Liver (tissue), 8 donors: ENCODE measurements at regions not wholly inside any gene's neighbourhood (a gene's known extent, or its start where the extent isn't known, plus 50 kb on each side); places are given as distances from the start of the nearest gene placed in this dataset.

ENCODE experiments used
- DNase-seq: peaks from one replicate; pipeline ENCODE4 v3.0.0-alpha.2; 2017; ENCODE audit warnings: low spot score
- H3K27ac ChIP-seq, 2 donors: one replicate each; pipeline ENCODE4 v1.7.0; 2013; ENCODE audit warnings: inconsistent platforms in 2 of 2, low read length in 2 of 2, control low read depth in 1 of 2, low read depth in 1 of 2, mild to moderate bottlenecking in 1 of 2
- H3K27me3 ChIP-seq, 4 donors: one replicate each; pipeline versions ENCODE4 v1.6.1 to v1.7.0; 2013; ENCODE audit warnings: low read length in 3 of 4, inconsistent platforms in 1 of 4, mild to moderate bottlenecking in 1 of 4, moderate library complexity in 1 of 4; ENCODE audit not compliant: control insufficient read depth in 4 of 4, insufficient read depth in 4 of 4
- H3K36me3 ChIP-seq, 4 donors: one replicate each; pipeline versions ENCODE4 v1.6.1 to v1.7.0; 2013; ENCODE audit warnings: low read length in 3 of 4, mild to moderate bottlenecking in 3 of 4, low read depth in 1 of 4, moderate library complexity in 1 of 4; ENCODE audit not compliant: control insufficient read depth in 4 of 4, insufficient read depth in 3 of 4
- H3K4me1 ChIP-seq, 4 donors: one replicate each; pipeline versions ENCODE4 v1.6.1 to v1.7.0; 2013; ENCODE audit warnings: low read length in 3 of 4, mild to moderate bottlenecking in 3 of 4, moderate library complexity in 1 of 4; ENCODE audit not compliant: control insufficient read depth in 4 of 4, insufficient read depth in 4 of 4
- H3K4me3 ChIP-seq, 3 donors: one replicate each; pipeline versions ENCODE4 v1.6.1 to v1.7.0; 2013; ENCODE audit warnings: low read length in 3 of 3, control low read depth in 1 of 3, low read depth in 1 of 3, mild to moderate bottlenecking in 1 of 3
- H3K9ac ChIP-seq, 2 donors: one replicate each; pipeline ENCODE4 v1.7.0; 2013; ENCODE audit warnings: low read length in 2 of 2, mild to moderate bottlenecking in 2 of 2, moderate library complexity in 2 of 2, control low read depth in 1 of 2, low read depth in 1 of 2
- H3K9me3 ChIP-seq, 4 donors: one replicate each; pipeline versions ENCODE4 v1.6.1 to v1.7.0; 2013; ENCODE audit warnings: low read length in 3 of 4; ENCODE audit not compliant: control insufficient read depth in 4 of 4
- EGR1 ChIP-seq, 2 donors: IDR thresholded peaks; 2 replicates each; pipeline ENCODE4 v1.6.1; 2016 to 2018; ENCODE audit warnings: antibody characterized with exemption in 2 of 2, low read depth in 2 of 2
- FOXA1 ChIP-seq: IDR thresholded peaks from 2 replicates; pipeline ENCODE4 v1.6.1; 2016; ENCODE audit warnings: antibody characterized with exemption
- FOXA2 ChIP-seq: IDR thresholded peaks from 2 replicates; pipeline ENCODE4 v1.6.1; 2016; ENCODE audit warnings: antibody characterized with exemption
- GABPA ChIP-seq, 2 donors: IDR thresholded peaks in 1 of 2; conservative IDR thresholded peaks in 1 of 2; 2 replicates each; pipeline ENCODE4 v1.6.1; 2016; ENCODE audit warnings: antibody characterized with exemption in 2 of 2, mild to moderate bottlenecking in 1 of 2, moderate library complexity in 1 of 2
- HNF4A ChIP-seq, 2 donors: conservative IDR thresholded peaks; 2 replicates each; pipeline ENCODE4 v1.6.1; 2016; ENCODE audit warnings: antibody characterized with exemption in 2 of 2, mild to moderate bottlenecking in 2 of 2
- HNF4G ChIP-seq: IDR thresholded peaks from 2 replicates; pipeline ENCODE4 v1.6.1; 2016; ENCODE audit warnings: antibody characterized with exemption
- JUND ChIP-seq, 2 donors: IDR thresholded peaks; 2 replicates each; pipeline ENCODE4 v1.6.1; 2016; ENCODE audit warnings: antibody characterized with exemption in 2 of 2
- NR2F2 ChIP-seq: IDR thresholded peaks from 2 replicates; pipeline ENCODE4 v1.6.1; 2016; ENCODE audit warnings: antibody characterized with exemption
- RAD21 ChIP-seq, 2 donors: IDR thresholded peaks; 2 replicates each; pipeline ENCODE4 v1.6.1; 2016; ENCODE audit warnings: antibody characterized with exemption in 2 of 2, mild to moderate bottlenecking in 2 of 2
- RXRA ChIP-seq, 2 donors: IDR thresholded peaks; 2 replicates each; pipeline ENCODE4 v1.6.1; 2017 to 2018; ENCODE audit warnings: antibody characterized with exemption in 2 of 2, mild to moderate bottlenecking in 1 of 2
- SP1 ChIP-seq: IDR thresholded peaks from 2 replicates; pipeline ENCODE4 v1.6.1; 2018; ENCODE audit warnings: antibody characterized with exemption, mild to moderate bottlenecking
- TAF1 ChIP-seq: conservative IDR thresholded peaks from 2 replicates; pipeline ENCODE4 v1.6.1; 2016; ENCODE audit warnings: antibody characterized with exemption, mild to moderate bottlenecking
- YY1 ChIP-seq: IDR thresholded peaks from 2 replicates; pipeline ENCODE4 v1.6.1; 2016; ENCODE audit warnings: antibody characterized with exemption, mild to moderate bottlenecking
- WGBS: extraction: QIAGEN DNeasy Blood & Tissue Kit; methylation state at CpG from one replicate; pipeline ENCODE4 v1.1.7; 2013; 5-methylcytosine and 5-hydroxymethylcytosine counted together
- TF ChIP-seq, protein P1 (sequence below): IDR thresholded peaks from 2 replicates; pipeline ENCODE4 v1.6.1; 2016; ENCODE audit warnings: antibody characterized with exemption
- TF ChIP-seq, protein P2 (sequence below): IDR thresholded peaks from 2 replicates; pipeline ENCODE4 v1.6.1; 2016; ENCODE audit warnings: antibody characterized with exemption
- TF ChIP-seq, protein P3 (sequence below): IDR thresholded peaks from 2 replicates; pipeline ENCODE4 v1.6.1; 2016; ENCODE audit warnings: antibody characterized with exemption, mild to moderate bottlenecking
- TF ChIP-seq, protein P4 (sequence below): fragments of 150-350 bp; IDR thresholded peaks from 2 replicates; pipeline ENCODE4 v1.5.1; 2017; ENCODE audit warnings: improper control_type of control experiment, low read depth, low read length; ENCODE audit not compliant: missing input control
- TF ChIP-seq, protein P5 (sequence below): IDR thresholded peaks from 2 replicates; pipeline ENCODE4 v1.6.1; 2016; ENCODE audit warnings: antibody characterized with exemption
- donor health status: healthy.
- donor health status: healthy.
- donor health status: healthy.
- donor health status: healthy.
- donor health status: healthy.

DNA sequence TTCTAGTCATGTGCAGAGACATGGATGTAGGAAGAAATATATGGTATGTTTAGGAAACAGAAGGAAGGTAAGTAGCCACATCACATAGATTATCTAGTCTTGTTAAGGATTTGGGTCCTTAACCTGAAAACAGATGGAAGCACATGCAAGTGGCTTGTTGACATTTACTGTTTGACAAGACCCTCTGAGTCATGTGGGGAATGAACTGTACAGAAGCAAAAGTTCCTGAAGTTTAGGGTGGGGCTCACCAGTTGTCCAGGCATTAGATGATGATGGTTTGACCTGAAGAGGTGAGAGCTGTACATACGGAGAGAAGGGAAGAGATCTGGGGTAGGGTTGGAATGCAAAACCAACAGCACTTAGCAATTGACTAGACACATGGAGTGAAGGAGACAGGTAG is 281.1 kb upstream of the GRIP1 start:
- Histone ChIP-seq H3K36me3 (no peaks in the 10 kb centered on the region), H3K27ac (no peak overlapping the region), H3K4me1 (no peaks in the 10 kb centered on the region), H3K27me3 (no peaks in the 10 kb centered on the region), H3K4me3 (no peak overlapping the region), H3K9me3 (no peaks in the 10 kb centered on the region), H3K9ac (no peak overlapping the region)
- 67% methylated on average over 1 of the region's 1 CpG for WGBS
- TF ChIP-seq FOXA1 (no peak), GABPA (IDR thresholded peaks at IDR 0.05 in 1 of 2, conservative IDR thresholded peaks at IDR 0.05 in 1 of 2) (no peak), FOXA2 (no peak), TAF1 (no peak), HNF4A (conservative IDR thresholded peaks at IDR 0.05) (no peak), YY1 (no peak), RAD21 (IDR thresholded peaks at IDR 0.05) (no peak), SP1 (no peak), JUND (IDR thresholded peaks at IDR 0.05) (no peak), EGR1 (IDR thresholded peaks at IDR 0.05; ENCODE audit: low read depth in 2 of 2) (no peak), NR2F2 (no peak), HNF4G (no peak), RXRA (IDR thresholded peaks at IDR 0.05) (no peak)
- TF ChIP-seq, protein P1, sequence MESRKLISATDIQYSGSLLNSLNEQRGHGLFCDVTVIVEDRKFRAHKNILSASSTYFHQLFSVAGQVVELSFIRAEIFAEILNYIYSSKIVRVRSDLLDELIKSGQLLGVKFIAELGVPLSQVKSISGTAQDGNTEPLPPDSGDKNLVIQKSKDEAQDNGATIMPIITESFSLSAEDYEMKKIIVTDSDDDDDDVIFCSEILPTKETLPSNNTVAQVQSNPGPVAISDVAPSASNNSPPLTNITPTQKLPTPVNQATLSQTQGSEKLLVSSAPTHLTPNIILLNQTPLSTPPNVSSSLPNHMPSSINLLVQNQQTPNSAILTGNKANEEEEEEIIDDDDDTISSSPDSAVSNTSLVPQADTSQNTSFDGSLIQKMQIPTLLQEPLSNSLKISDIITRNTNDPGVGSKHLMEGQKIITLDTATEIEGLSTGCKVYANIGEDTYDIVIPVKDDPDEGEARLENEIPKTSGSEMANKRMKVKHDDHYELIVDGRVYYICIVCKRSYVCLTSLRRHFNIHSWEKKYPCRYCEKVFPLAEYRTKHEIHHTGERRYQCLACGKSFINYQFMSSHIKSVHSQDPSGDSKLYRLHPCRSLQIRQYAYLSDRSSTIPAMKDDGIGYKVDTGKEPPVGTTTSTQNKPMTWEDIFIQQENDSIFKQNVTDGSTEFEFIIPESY, result no peak
- TF ChIP-seq, protein P2, sequence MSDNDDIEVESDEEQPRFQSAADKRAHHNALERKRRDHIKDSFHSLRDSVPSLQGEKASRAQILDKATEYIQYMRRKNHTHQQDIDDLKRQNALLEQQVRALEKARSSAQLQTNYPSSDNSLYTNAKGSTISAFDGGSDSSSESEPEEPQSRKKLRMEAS, result no peak
- TF ChIP-seq, protein P3, sequence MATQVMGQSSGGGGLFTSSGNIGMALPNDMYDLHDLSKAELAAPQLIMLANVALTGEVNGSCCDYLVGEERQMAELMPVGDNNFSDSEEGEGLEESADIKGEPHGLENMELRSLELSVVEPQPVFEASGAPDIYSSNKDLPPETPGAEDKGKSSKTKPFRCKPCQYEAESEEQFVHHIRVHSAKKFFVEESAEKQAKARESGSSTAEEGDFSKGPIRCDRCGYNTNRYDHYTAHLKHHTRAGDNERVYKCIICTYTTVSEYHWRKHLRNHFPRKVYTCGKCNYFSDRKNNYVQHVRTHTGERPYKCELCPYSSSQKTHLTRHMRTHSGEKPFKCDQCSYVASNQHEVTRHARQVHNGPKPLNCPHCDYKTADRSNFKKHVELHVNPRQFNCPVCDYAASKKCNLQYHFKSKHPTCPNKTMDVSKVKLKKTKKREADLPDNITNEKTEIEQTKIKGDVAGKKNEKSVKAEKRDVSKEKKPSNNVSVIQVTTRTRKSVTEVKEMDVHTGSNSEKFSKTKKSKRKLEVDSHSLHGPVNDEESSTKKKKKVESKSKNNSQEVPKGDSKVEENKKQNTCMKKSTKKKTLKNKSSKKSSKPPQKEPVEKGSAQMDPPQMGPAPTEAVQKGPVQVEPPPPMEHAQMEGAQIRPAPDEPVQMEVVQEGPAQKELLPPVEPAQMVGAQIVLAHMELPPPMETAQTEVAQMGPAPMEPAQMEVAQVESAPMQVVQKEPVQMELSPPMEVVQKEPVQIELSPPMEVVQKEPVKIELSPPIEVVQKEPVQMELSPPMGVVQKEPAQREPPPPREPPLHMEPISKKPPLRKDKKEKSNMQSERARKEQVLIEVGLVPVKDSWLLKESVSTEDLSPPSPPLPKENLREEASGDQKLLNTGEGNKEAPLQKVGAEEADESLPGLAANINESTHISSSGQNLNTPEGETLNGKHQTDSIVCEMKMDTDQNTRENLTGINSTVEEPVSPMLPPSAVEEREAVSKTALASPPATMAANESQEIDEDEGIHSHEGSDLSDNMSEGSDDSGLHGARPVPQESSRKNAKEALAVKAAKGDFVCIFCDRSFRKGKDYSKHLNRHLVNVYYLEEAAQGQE, result no peak
- TF ChIP-seq, protein P4, sequence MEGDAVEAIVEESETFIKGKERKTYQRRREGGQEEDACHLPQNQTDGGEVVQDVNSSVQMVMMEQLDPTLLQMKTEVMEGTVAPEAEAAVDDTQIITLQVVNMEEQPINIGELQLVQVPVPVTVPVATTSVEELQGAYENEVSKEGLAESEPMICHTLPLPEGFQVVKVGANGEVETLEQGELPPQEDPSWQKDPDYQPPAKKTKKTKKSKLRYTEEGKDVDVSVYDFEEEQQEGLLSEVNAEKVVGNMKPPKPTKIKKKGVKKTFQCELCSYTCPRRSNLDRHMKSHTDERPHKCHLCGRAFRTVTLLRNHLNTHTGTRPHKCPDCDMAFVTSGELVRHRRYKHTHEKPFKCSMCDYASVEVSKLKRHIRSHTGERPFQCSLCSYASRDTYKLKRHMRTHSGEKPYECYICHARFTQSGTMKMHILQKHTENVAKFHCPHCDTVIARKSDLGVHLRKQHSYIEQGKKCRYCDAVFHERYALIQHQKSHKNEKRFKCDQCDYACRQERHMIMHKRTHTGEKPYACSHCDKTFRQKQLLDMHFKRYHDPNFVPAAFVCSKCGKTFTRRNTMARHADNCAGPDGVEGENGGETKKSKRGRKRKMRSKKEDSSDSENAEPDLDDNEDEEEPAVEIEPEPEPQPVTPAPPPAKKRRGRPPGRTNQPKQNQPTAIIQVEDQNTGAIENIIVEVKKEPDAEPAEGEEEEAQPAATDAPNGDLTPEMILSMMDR, result no peak
- TF ChIP-seq, protein P5, sequence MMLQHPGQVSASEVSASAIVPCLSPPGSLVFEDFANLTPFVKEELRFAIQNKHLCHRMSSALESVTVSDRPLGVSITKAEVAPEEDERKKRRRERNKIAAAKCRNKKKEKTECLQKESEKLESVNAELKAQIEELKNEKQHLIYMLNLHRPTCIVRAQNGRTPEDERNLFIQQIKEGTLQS, result no peak
- no peak for DNase-seq
